GM18870 (cell line): ENCODE measurements at regions not wholly inside any gene's neighbourhood (a gene's known extent, or its start where the extent isn't known, plus 50 kb on each side); places are given as distances from the start of the nearest gene placed in this dataset.
"Not testable (repeated sequence)": the region's sequence is repeated elsewhere in the genome, so short reads cannot be mapped to it uniquely, and the experiment has no call there.

ENCODE experiments used
- ATAC-seq: cut with Tn5 transposase; IDR thresholded peaks from one replicate; pipeline ENCODE4 v1.9.1; 2021; ENCODE audit warnings: moderate library complexity; ENCODE audit not compliant: unreplicated experiment

DNA sequence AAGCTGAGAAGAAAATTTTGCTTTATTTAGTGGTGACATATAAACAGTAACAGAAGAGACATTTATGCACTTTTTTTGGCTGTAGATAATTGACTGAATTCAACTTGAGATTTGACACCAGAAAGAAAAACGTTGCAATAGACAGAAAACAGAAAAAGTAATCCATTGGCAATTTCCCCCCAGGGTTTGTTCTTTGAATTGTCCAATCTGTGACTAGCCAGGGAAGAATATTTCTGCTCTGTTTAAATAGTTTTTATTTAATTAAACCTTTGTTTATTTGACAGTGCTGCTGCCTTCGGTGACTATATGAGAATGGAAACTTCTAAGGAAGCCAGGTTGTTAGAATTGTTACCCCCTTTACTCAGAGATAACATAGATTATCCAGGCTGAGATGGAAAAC is 210.6 kb downstream of the DEPDC1B start:
- no peak for ATAC-seq

DNA sequence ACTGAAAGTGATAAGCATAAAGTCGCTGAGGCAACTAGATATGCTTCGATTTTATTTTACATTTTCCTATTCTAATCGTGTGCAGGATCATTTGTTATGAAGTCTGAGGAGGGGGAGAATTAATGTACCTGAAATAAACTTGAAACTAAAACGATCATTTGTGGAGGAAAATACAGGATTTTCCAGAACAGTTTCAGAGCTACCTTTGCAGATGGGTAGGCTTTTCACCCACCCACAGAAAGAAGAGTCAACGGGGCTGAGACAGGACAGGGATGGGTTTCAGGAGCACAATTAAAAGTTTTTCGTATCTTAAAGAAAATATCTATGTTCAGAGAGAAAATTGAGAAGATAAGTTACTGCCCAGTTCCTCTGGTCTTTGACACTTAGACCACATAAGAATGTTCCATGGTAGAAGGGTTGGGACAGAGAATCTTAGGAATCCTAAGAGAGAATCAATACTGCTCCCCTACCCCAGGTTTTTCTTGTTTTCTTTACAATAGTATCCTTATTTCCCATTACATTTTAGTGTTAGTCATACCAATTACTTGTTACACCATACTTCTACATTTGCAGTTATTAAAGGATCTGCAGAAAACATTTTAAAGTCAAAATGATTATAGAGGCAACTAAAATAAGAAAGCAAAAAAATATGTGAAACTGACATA is 211.4 kb downstream of the DEPDC1B start:
- ATAC-seq = no peak

DNA sequence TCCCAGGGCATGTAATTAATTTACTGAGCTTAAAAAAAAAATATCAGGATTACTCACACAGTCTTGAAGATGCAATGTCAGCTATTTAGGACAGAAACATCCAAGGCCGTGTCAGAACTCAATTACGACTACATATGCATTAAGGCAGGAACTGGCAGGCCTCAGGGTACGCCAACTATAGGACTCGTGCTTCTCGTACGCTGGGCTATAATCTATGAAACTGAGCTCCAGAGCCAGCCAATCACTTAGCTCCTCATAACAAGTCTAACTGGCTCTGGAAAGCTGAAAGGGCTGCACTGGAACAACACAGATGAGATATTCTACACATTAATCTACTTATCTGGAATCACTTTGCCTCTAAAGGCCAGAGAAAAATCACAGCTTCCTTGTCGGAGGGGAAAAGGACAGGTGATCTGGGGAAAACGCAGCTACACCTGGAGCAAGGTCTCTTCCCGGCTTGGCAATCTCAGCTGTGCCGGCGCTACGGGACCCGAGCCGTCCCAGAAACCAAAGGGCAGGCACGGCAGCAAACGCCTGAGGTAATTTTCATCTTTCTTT is 212.0 kb downstream of the DEPDC1B start:
- ATAC-seq = no peak

DNA sequence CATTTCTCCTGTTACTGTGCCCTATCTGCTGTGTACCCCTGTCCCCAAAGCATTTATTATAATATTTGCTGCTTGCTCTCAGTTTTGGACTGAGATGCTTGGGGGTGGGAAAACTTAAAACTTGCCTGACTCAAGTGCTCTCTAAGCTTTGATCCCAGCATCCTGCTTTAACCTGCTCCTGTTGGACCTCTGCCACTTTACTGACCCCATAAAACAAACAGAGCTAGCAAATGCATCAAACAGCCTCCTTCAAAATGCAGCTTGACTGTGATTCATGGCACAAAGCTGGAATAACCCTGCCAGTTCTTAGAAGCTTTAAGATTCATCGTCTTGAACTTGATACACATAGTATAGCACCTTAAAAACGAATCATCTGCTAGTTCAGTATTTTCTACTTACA is 212.5 kb downstream of the DEPDC1B start:
- no peak for ATAC-seq

DNA sequence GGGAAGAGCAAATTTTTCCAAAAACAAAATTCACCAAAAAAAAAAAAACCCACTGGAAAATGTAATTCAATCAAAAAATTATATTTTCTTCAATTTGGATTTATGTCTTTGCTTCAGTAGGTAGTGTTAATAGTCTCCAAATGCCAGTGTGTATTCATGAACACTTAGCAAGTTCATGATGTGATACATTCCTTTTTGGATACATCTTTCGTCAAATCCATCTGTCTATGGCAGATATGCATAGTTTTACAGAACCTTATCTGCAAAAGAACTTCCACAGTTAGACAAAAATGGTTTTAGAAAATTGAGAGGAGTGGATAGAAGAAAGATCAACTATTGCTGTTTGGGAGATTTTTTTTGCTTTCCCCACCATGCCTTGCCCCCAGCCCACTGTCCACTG is 214.6 kb downstream of the DEPDC1B start:
- ATAC-seq = no peak

DNA sequence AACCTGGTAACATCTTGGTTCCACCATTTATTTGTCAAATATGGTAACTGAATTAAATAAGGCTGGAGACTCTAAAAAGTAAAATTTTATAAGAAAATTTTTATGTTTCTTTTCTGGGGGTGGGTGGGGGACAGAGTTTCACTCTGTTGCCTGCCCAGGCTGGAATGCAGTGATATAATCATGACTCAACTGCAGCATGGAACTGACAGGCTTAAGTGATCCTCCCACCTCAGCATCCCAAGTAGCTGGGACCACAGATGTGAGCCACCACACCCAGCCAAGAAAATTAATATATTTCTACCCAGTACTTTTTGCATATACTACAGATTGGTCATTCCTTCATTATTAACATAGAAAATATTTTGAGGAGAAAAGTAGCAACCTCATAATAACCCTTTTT is 216.9 kb downstream of the DEPDC1B start:
- ATAC-seq = no peak

- no peak for ATAC-seq
Measured at GRCh38 chr5:60482301-60482700, 217.7 kb downstream of the DEPDC1B start.

GRCh38 chr5:60479542-60479941 is 220.4 kb downstream of the DEPDC1B start:
- no peak for ATAC-seq

DNA sequence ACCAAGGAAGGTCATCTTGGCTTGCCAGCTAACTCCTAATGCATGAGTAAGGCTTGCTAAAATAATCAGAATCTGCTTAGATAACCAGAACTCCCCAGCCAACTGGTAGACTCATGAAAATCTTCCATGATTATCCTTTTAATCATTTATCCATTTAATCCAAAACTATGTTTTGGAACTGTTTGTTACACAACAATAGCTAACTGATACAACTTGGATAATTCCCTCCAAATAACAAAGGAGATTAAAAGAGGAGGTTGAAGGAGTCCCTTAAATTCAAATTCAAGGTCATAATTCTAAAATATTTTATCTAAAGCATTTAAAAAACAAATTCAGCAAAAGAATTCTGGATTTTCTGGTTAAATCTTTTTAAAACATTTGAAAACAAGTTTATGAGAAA is 222.1 kb downstream of the DEPDC1B start:
- ATAC-seq = no peak

DNA sequence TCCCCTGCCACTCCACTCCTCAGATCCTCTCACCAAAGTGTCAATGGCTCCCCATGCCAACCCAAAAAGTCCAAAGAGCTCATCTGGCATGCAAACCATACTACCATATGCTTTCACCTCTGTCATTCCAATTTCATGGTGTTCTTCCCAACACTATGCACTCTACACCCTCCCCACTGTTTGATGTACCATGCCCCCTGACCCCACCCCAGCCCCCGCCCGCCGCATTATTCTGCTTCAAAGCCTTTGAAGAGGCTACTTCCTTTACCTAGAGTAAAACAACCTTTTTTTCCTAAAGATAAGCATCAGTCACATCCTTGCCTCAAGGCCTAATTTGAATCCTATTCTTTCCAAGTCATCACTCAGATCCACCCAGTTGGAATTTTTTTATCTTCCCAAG is 226.3 kb downstream of the DEPDC1B start:
- ATAC-seq = no peak

GRCh38 chr5:60473027-60473426 is 226.9 kb downstream of the DEPDC1B start:
- ATAC-seq = not testable (repeated sequence)

GRCh38 chr5:60470881-60471280 is 229.1 kb downstream of the DEPDC1B start:
- no peak for ATAC-seq

DNA sequence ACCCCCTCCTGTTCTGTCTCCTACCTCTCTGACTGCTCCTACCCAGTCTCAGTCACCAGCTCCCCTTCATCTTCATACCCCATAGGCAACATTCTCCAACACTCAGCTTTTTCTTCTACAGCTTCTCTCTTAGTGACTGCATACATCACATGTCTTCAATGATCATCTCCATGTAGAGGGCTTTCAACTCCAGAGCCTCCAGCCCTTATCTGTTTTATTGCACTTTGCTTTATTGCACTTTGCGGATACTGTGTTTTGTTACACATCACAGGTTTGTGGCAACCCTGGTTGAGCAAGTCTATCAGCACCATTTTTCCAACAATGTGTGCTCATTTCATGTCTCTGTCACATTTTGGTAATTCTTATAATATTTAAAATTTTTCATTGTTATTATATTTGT is 230.7 kb downstream of the DEPDC1B start:
- ATAC-seq = no peak

DNA sequence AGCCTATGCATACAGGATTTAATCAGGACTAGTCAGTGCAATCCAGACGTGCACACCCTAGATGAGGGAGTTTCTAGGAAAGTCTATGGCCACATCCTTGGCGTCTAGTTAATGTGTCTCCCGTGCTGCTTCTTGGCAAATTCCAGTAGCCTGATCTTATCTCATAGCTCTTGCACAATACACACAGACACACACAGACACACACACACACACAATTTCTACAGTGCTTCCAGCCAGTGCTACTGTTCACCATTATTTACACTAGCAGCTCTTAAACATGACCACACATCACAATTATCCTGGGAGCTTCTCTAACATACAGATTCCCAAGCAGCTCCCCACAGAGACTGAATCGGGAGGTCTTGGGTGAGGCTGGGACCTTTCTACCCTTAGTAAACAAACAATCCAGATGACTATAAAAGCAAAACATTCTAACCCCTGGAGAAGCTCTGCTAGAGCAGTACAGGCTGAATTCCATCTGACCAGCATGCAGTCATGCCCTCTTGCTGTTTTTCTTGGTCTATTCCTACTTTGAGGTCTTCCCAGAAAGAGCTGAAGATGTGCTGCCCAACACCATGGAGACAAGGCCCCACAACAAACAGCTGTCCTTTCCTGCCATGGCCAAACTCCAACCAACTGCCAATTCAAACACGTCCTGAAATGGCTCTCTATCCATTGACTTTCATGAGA is 236.6 kb downstream of the DEPDC1B start:
- no peak for ATAC-seq

GRCh38 chr5:60458666-60459065 is 241.3 kb downstream of the DEPDC1B start:
- no peak for ATAC-seq

DNA sequence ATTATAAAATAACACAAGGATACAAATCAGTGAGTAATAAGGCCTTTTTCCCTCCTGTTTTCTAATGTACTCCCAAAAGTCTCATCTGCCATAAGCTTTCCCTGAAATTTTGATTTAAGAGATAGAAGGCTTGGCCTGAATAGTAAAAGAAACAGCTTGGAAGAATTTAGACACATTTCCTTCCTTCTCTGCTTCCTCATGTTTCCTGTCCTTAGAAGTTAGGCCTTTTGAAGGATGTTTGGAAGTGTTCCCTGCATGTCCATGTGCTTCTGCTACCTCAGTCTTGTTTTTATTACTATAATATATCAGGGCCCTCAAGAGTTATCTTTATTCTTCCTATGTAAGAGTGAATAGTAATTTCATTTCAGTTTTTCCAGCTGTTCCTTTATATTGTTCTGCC is 242.7 kb downstream of the DEPDC1B start:
- ATAC-seq = no peak

DNA sequence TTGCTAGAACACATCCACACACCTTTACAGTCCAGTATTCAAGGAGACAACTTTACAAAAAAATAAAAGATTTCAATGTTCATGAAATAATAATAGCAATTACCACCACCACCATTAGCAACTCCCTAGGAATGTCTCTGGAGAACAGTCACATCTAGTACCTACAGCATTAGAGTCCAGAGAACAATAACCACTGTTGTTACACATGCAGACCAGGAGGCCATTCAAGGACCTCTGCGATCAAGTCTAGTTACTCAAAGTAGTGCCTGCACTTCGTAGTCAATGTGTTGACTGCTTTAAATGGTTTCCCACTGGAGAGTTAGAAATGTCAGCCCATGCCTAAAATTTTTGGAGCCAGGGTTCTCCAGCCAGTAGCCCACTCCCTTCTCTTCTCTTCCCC is 244.4 kb downstream of the DEPDC1B start:
- ATAC-seq = no peak

DNA sequence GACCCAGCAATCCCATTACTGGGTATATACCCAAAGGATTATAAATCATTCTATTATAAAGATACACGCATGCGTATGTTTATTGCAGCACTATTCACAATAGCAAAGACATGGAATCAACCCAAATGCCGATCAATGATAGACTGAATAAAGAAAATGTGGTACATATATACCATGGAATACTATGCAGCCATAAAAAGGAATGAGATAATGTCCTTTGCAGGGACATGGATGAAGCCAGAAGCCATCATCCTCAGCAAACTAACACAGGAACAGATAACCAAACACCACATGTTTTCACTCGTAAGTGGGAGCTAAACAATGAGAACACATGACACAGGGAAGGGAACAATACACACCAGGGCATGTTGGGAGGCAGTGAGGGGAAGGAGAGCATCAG is 245.7 kb downstream of the DEPDC1B start:
- ATAC-seq = not testable (repeated sequence)

DNA sequence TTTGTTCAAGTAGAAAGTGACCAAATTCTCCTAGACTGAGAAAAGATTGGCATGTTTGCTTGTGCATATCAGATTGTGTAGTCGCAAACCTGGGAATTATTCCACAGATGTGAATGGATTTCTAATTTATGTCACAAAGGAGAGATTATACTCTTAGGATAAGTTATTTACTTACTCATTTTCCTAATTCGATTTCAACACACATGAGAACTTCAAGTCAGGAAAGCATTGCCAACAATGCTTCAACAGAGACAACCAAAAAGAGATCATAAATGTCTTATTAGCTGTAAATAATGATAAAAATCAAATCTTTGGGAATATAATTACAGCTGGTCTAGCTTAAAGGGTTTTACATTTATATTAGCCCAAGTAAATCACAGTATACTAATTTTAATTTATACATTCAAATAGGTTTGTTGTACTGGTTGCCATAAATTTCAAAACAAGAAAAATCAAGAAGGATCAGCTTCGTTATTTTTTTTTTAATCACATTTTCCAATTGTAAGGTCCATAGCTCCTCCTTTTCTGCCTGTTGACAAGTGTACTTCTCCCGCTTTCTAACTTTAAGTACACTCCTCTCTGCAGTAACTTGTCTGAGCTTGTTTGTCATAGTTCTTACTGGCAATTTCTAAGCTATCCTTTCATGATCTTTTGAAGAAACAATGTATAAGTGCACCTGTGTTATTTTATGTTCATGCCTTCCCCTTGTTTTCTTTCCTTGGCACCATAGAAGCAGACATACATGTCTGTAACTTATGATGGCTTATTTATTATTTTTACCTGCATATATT is 246.6 kb downstream of the DEPDC1B start:
- no peak for ATAC-seq

- ATAC-seq = no peak
Measured at GRCh38 chr5:60448600-60448999, 251.4 kb downstream of the DEPDC1B start.

DNA sequence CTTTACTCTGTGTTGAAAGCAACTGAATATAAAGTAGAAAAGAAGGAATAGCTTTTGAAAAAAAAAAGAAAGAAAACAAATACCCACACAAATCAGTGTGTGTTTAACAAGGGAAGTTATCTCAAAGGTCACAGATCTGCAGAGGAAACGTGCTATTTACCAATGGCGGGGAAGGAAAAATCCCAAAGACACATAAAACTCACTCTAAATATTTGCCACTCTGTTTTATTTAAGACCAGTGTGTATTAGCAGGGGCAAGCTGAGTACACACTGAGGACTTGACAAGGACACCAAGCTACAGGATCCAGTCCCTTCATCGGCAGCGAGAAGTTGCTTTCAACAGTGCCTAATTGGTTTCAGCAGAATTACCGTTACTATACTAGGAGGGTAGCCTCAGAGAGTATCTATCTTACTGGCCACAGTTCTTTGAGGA is 252.5 kb downstream of the DEPDC1B start:
- no peak for ATAC-seq

DNA sequence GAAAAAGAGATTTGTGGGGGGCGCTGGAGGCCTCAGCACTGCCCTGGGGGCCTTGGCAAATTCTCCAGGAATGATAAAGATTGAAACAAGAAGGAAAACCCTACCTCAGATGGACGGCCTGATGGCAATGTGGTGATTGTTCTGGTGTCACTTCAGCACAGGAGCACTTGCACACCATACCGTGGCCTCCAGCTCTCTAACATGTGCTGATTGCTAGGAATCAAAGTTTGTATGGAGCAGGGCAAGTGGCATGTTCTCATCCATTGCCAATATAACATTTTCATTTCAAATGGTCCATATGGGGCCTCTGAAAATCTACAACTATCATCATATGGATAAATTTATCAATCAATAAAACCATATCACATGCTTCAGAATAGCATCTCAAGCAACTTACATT is 253.0 kb downstream of the DEPDC1B start:
- no peak for ATAC-seq
